Uterus (tissue), 2 donors: ENCODE measurements at regions not wholly inside any gene's neighbourhood (a gene's known extent, or its start where the extent isn't known, plus 50 kb on each side); places are given as distances from the start of the nearest gene placed in this dataset.

ENCODE experiments used
- POLR2A ChIP-seq, 2 donors: fragments of 450-650 bp; IDR thresholded peaks; one replicate each; pipeline ENCODE4 v1.6.1; 2016; ENCODE audit warnings: antibody characterized with exemption in 2 of 2, mild to moderate bottlenecking in 1 of 2, moderate library complexity in 1 of 2
- TF ChIP-seq, protein P1 (sequence below), 4 experiments: fragments of 200-600 bp in 2 of 4; fragments of 450-650 bp in 2 of 4; sonication (generic) in 2 of 4; IDR thresholded peaks; one replicate each; pipeline ENCODE4 v1.5.1; 2016 to 2019; ENCODE audit warnings: antibody characterized with exemption in 4 of 4, mild to moderate bottlenecking in 2 of 4, moderate library complexity in 1 of 4

- no peak for TF ChIP-seq POLR2A (IDR thresholded peaks at IDR 0.05)
- TF ChIP-seq, protein P1, sequence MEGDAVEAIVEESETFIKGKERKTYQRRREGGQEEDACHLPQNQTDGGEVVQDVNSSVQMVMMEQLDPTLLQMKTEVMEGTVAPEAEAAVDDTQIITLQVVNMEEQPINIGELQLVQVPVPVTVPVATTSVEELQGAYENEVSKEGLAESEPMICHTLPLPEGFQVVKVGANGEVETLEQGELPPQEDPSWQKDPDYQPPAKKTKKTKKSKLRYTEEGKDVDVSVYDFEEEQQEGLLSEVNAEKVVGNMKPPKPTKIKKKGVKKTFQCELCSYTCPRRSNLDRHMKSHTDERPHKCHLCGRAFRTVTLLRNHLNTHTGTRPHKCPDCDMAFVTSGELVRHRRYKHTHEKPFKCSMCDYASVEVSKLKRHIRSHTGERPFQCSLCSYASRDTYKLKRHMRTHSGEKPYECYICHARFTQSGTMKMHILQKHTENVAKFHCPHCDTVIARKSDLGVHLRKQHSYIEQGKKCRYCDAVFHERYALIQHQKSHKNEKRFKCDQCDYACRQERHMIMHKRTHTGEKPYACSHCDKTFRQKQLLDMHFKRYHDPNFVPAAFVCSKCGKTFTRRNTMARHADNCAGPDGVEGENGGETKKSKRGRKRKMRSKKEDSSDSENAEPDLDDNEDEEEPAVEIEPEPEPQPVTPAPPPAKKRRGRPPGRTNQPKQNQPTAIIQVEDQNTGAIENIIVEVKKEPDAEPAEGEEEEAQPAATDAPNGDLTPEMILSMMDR (IDR thresholded peaks at IDR 0.05) = no peak
Observed at GRCh38 chr14:22282417-22282816, 306.6 kb downstream of the DAD1 start.
